ENCODE measurements at regions not wholly inside any gene's neighbourhood (a gene's known extent, or its start where the extent isn't known, plus 50 kb on each side); places are given as distances from the start of the nearest gene placed in this dataset.

- TF ChIP-seq CTCF (IDR thresholded peaks at IDR 0.05; ENCODE audit: low read depth, low read length), result no peak
- H3K4me3 ChIP-seq (ENCODE audit: low read depth, low read length), result no peak overlapping the region
- H3K9me3 ChIP-seq (ENCODE audit: severe bottlenecking), result no peaks in the 10 kb centered on the region
- no peak overlapping the region for H3K27ac ChIP-seq
- H3K36me3 ChIP-seq, result no peaks in the 10 kb centered on the region
- no peaks in the 10 kb centered on the region for H3K27me3 ChIP-seq (ENCODE audit: insufficient read depth, low read depth, severe bottlenecking)
- no peak for DNase-seq
These were observed 583.1 kb downstream of the EFNB2 start for GRCh38 chr13:105952233-105952972.

DNA sequence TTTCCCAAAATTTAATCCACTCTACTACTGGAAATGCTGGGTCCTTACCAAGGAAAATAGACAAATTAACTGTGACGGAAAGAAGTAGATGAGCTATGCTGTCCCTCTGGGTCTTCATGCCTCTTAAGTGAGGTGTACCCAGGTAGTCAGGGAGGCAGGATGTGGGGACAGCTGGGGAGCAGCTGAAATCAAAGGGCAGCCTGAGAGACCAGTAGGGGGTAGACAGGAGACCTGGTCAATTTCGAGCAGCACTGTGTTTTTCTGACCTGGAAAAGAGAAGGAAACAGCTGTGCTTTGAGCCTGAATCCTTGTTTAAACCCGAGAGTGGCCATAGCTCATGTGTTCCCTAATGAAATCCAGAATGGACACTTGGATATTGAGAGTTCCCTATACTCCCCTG lies 587.3 kb downstream of the EFNB2 start:
- H3K27me3 ChIP-seq (ENCODE audit: insufficient read depth, low read depth, severe bottlenecking), result no peaks in the 10 kb centered on the region
- H3K4me3 ChIP-seq (ENCODE audit: low read depth, low read length), result no peak overlapping the region
- no peaks in the 10 kb centered on the region for H3K36me3 ChIP-seq
- DNase-seq, result no peak
- no peak overlapping the region for H3K27ac ChIP-seq
- no peak for TF ChIP-seq CTCF (IDR thresholded peaks at IDR 0.05; ENCODE audit: low read depth, low read length)
- H3K9me3 ChIP-seq (ENCODE audit: severe bottlenecking), result no peaks in the 10 kb centered on the region

- Histone ChIP-seq H3K9me3 (ENCODE audit: severe bottlenecking) (no peaks in the 10 kb centered on the region), H3K36me3 (no peaks in the 10 kb centered on the region), H3K27me3 (ENCODE audit: insufficient read depth, low read depth, severe bottlenecking) (no peaks in the 10 kb centered on the region), H3K27ac (no peak overlapping the region), H3K4me3 (ENCODE audit: low read depth, low read length) (no peak overlapping the region)
- no peak for DNase-seq
- no peak for TF ChIP-seq CTCF (IDR thresholded peaks at IDR 0.05; ENCODE audit: low read depth, low read length)
These were observed 594.6 kb downstream of the EFNB2 start for GRCh38 chr13:105940882-105941281.

- Histone ChIP-seq H3K4me3 (ENCODE audit: low read depth, low read length) (no peak overlapping the region), H3K36me3 (no peaks in the 10 kb centered on the region), H3K27me3 (ENCODE audit: insufficient read depth, low read depth, severe bottlenecking) (no peaks in the 10 kb centered on the region), H3K9me3 (ENCODE audit: severe bottlenecking) (no peaks in the 10 kb centered on the region), H3K27ac (peak overlapping the region; percentile 13)
- peak; percentile 52 for TF ChIP-seq CTCF (IDR thresholded peaks at IDR 0.05; ENCODE audit: low read depth, low read length)
- peak; percentile 85 for DNase-seq
These were observed 598.0 kb downstream of the EFNB2 start for GRCh38 chr13:105937451-105937850.

DNA sequence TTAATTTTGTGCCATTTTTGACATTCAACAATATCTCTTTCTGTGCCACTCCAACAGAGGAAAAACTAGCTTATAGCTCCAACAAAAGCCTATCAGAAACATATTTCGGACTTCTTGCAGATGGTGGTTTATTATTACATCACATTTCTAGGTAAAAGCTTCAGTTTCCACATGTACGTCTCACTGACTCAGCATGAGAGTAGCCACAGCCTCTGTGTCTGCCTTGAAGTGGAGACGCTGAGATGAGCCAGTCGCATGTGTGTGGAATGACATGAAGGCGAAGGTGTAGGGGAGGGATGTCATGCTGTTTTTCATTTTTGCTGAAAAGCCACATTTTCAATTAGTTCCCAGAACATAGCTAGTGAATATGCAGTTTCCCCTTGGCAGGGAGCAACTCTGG lies 598.6 kb downstream of the EFNB2 start:
- H3K4me3 ChIP-seq (ENCODE audit: low read depth, low read length), result no peak overlapping the region
- H3K9me3 ChIP-seq (ENCODE audit: severe bottlenecking), result no peaks in the 10 kb centered on the region
- no peak for TF ChIP-seq CTCF (IDR thresholded peaks at IDR 0.05; ENCODE audit: low read depth, low read length)
- no peak for DNase-seq
- no peaks in the 10 kb centered on the region for H3K27me3 ChIP-seq (ENCODE audit: insufficient read depth, low read depth, severe bottlenecking)
- no peaks in the 10 kb centered on the region for H3K36me3 ChIP-seq
- no peak overlapping the region; the same call in 1 of the 2 replicates for H3K27ac ChIP-seq

DNA sequence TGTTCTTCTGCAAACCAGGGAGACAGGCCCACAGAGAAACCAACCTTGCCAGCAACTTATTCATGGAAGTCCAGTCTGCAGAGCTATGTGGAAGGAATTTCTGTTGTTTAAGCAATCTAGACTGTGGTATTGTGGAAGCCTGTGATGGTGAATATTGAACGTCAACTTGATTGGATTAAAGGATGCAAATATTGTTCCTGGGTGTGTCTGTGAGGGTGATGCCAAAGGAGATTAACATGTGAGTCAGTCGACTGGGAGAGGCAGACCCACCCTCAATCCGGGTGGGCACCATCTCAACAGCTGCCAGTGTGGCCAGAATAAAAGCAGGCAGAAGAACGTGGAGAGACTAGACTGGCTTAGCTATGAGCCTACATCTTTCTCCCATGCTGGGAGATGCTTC lies 606.0 kb downstream of the EFNB2 start:
- DNase-seq, result no peak

More for the DNA sequence above, 606.0 kb downstream of the EFNB2 start:
- Histone ChIP-seq H3K36me3 (no peaks in the 10 kb centered on the region), H3K27me3 (ENCODE audit: insufficient read depth, low read depth, severe bottlenecking) (no peaks in the 10 kb centered on the region), H3K27ac (no peak overlapping the region), H3K4me3 (ENCODE audit: low read depth, low read length) (no peak overlapping the region), H3K9me3 (ENCODE audit: severe bottlenecking) (no peaks in the 10 kb centered on the region)
- no peak for TF ChIP-seq CTCF (IDR thresholded peaks at IDR 0.05; ENCODE audit: low read depth, low read length)
